ENCODE measurements at regions not wholly inside any gene's neighbourhood (a gene's known extent, or its start where the extent isn't known, plus 50 kb on each side); places are given as distances from the start of the nearest gene placed in this dataset.

- DNase-seq, result peak in 1 of 2 donors; percentile 51
Measured at GRCh38 chr6:6920114-6920986, 187.4 kb upstream of the RREB1 start.

GRCh38 chr6:6920987-6921313 lies 186.8 kb upstream of the RREB1 start:
- no peak for DNase-seq

DNA sequence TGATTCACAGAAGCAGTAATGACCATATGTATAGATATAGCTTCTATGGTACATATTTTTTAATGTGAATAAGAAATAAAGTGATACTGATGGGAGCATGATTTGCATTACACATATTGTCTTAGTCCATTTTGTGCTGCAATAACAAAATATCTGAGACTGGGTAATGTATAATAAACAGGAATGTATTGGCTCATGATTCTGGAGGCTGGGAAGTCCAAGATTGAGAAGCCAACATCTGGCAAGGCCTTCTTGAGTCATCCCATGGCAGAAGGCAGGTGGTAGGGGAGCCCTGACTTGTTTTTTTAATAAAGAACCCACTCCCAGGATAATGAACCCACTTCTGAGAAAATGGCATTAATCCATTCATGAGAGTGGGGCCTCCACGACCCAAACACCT lies 185.6 kb upstream of the RREB1 start:
- no peak for DNase-seq

DNA sequence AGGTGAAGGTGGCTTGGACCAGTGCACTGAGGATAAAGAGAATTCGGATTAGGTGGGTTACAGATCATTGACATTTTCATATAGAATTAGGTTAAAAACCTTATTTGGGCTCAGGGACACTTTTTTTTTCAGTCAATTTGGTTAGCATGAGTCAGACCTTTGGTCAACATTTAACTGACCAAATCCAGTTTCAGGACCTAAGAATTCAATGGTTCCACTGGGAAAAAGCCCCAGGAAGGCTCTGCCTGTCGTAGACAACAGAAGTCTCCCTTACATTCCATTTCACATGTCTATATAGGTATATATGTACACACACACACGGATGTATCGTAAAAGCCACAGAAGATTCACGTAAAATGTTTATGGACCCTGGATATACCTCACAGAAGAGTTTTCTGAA lies 184.2 kb upstream of the RREB1 start:
- no peak for DNase-seq

DNA sequence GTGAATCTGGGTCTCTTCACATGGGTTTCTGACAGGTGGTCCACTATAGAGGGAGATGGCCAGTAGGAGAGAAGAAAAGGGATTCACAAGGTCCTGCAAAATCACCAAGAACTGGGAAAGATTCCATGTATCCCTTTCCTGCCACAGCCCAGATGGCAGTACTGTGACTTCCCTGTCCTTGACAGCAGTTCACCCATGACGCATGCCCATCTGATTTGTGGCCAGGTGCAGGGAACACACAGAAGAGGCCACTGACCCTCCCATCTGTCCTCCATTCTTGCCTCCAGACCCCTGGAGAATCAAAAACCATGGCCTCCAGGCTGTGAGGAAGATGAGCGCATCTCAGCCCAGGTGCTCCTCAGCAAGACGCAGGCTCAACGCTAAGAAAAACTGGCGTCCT lies 183.1 kb upstream of the RREB1 start:
- no peak for DNase-seq

DNA sequence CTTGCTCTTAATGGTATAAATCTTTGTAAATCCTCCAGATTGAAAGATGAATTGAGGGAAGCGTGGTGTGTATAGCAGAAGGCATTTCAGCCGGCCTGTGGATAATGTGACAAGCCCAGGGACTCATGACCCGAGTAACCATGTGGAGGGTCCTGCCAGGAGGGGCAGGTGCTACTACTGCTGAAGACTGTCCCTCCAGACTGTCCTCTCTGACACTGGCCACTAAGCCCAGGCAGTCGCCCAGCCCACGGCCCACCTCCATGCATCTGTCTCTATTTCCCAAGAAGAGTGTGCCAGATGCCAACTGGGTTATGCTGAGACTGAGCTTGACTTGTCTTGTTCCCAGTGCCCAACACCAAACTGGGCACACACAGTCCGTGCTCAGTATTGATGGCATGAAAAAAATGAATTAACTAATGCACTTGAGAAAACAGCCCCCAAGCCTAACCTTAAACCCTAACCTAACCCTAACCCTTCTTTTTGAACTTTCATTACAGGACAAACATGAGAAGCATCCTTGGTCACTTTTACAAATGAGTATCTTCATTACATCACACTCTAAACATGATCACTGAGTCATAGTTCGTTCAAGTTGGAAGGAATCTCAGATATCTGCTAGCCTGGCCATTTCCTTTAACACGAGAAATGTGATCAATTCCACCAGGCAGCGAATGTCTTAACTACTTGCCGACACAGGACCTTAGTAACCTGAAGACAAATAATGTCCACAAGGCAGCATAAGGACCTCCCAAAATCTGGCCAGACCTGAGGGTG lies 182.2 kb upstream of the RREB1 start:
- DNase-seq, result no peak

GRCh38 chr6:6926856-6927255 lies 180.9 kb upstream of the RREB1 start:
- no peak for DNase-seq

GRCh38 chr6:6927521-6928361 lies 180.0 kb upstream of the RREB1 start:
- peak; percentile 89 to 90 for DNase-seq

GRCh38 chr6:6930223-6930880 lies 177.4 kb upstream of the RREB1 start:
- DNase-seq, result no peak

GRCh38 chr6:6931071-6932025 lies 176.4 kb upstream of the RREB1 start:
- DNase-seq, result peak; percentile 20 to 27

DNA sequence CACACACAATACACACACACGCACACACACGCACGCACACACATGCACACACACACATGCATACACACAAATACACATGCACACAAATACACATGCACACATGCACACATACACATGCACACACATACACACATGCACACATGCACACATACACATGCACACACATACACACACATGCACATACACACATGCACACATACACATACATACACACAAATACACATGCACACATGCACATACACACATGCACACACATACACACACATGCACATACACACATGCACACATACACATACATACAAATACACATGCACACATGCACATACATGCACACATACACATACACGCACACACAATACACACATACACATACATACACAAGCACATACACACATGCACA lies 175.4 kb upstream of the RREB1 start:
- DNase-seq, result no peak

DNA sequence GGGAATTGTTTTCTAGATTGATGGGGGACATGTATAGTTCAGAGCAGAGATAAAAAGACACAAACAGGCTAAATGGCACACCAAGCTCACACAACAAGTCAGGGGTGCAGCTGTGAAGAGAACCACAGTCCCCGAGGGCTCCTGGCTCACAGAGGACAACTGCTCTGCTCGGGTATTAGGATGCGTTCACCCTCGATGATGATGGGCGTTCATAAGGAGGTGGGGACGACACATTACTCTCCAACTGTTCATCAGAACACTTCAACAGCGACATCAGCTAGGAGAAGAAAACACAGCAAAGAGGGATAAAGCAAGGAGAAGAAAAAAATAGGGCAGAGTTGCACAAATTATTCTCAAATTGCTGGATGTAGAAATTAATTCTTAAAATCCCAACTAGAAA lies 174.8 kb upstream of the RREB1 start:
- DNase-seq, result no peak

GRCh38 chr6:6940031-6941025 lies 167.4 kb upstream of the RREB1 start:
- no peak for DNase-seq

GRCh38 chr6:6941201-6941600 lies 166.6 kb upstream of the RREB1 start:
- DNase-seq, result no peak

- no peak for DNase-seq
Measured at GRCh38 chr6:6942091-6942490, 165.7 kb upstream of the RREB1 start.

GRCh38 chr6:6942831-6943230 lies 164.9 kb upstream of the RREB1 start:
- peak; percentile 62 to 81 for DNase-seq

DNA sequence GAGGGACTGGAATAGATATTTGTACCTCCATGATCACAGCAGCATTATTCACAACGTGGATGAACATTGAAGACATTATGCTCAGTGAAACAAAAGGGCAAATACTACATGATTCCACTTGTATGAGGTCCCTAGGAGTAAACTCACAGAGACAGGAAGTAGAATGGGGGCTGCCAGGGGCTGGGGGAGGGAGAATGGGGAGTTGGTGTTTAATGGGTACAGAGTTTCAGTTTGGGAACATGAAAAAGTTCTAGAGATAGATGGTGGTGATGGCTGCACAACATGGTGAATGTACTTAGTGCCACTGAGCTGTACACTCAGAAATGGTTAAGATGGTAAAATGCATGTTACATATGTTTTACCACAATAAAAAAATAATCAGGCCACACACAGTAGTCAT lies 164.3 kb upstream of the RREB1 start:
- DNase-seq, result no peak

DNA sequence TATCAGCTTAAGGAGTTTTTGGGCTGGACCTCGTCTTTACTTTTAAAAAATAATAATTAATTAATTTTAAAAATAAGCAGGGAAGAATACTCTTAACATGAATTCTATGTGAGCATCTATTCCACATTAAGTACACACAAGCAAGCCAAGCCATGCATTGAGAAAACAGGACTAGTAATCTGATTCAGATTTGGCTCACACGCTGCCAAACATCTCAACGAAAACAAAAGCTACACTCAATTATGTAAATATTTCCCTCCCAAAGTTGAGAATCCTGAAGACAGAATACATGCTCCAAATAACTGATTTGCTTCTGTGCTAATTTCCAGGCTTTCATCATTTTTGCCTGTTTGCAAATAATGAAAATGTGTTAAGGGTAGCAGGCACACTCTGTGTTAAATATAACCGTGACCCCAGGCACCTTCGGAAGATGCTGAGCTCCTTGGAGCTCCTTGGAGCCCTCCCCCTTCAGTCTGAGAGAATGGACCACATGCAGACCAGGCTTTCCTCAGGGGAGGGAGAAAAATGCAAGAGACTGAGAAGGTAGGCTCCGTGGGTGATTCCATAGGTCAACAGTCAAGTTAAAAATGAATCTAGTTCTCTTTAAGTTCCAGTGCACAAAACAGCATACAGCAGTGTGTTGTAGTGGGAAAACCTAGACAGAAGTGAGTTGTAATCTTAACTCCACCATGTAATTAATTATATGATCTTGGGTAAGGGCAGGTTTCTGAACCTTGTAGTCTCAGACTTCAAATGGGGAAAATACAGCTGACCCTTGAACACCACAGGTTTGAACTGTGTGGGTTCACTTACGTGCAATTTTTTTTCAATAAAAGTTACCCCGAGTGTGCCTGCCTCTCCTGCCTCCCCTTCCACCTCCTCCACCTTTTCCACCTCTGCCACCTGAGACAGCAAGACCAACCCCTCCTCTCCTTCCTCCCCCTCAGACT lies 161.3 kb upstream of the RREB1 start:
- no peak for DNase-seq

Data from inflammatory macrophage (primary cell).